Psoas muscle (tissue), 7 donors: ENCODE measurements at regions not wholly inside any gene's neighbourhood (a gene's known extent, or its start where the extent isn't known, plus 50 kb on each side); places are given as distances from the start of the nearest gene placed in this dataset.

ENCODE experiments used
- ATAC-seq, 4 donors: fragments of 200-7000 bp; cut with Tn5 transposase; one replicate each; pipeline ENCODE4 v1.9.1; 2020; ENCODE audit warnings: moderate library complexity in 3 of 4, mild to moderate bottlenecking in 2 of 4
- DNase-seq, 2 donors: peaks; one replicate each; pipeline ENCODE4 v3.0.0-alpha.2; 2020
- H3K27ac ChIP-seq: fragments of 200-600 bp; one replicate; pipeline ENCODE4 v1.8.0; 2022
- H3K27me3 ChIP-seq, 3 donors: fragments of 200-600 bp in 1 of 3; one replicate each; pipeline versions ENCODE4 v1.6.1 to v1.8.0; 2013 to 2022; ENCODE audit warnings: low read length in 2 of 3, mild to moderate bottlenecking in 2 of 3, moderate library complexity in 1 of 3; ENCODE audit not compliant: insufficient read depth in 3 of 3
- H3K36me3 ChIP-seq, 2 donors: fragments of 200-600 bp in 1 of 2; one replicate each; pipeline versions ENCODE4 v1.6.1 to v1.8.0; 2013 to 2022; ENCODE audit warnings: low read depth in 1 of 2, mild to moderate bottlenecking in 1 of 2, moderate library complexity in 1 of 2; ENCODE audit not compliant: insufficient read depth in 1 of 2
- H3K4me1 ChIP-seq: fragments of 200-600 bp; one replicate; pipeline ENCODE4 v1.8.0; 2022
- H3K4me3 ChIP-seq: fragments of 200-600 bp; one replicate; pipeline ENCODE4 v1.8.0; 2022; ENCODE audit warnings: mild to moderate bottlenecking
- H3K9me3 ChIP-seq: fragments of 200-600 bp; one replicate; pipeline ENCODE4 v1.8.0; 2022
- CTCF ChIP-seq: fragments of 200-600 bp; IDR thresholded peaks from one replicate; pipeline ENCODE4 v1.8.0; 2022; ENCODE audit warnings: antibody characterized with exemption
- WGBS, 3 donors: extraction: QIAGEN DNeasy Blood & Tissue Kit; methylation state at CpG; one replicate each; pipeline versions ENCODE4 v1.1.6 to v1.1.7; 2013; 5-methylcytosine and 5-hydroxymethylcytosine counted together
- intact Hi-C, 2 donors: fragments of 100-400 bp; cut with DNase I; formaldehyde crosslinking; loops; one replicate each; pipeline versions ENCODE4 v1.11.0 to v1.14.2; 2022
- donor health status: healthy with polysubstance abuse.
- donor health status: DM: no; HTN: no; CAD: no; lungs with moderate emphysema.
- donor health status: Bipolar disorder and iron deficiency.
- donor health status: healthy.
- donor health status: DM: yes; HTN: yes; CAD: no.
- donor health status: DM: no; HTN: no; CAD: no.
- donor health status: DM: yes; HTN: yes; CAD: no.

DNA sequence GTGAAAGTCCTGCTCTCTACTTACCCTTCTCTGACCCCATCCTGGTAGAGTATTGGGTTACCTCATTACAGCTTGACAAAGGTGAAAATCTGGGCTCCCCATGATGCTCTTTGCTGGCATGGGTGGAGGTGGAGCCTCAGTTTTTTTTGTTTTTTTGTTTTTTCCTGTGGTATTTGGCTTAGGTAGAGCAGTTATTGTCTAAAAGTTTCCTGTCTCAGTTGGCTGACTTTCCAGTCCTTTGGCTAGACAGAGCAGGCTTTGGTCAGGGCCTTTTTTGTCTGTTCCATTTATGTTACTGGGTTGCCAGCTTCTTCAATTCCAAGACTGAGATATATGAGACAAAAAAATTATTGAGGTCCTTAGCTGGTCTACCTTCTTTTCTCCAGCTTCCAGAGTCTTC is 163.4 kb downstream of the GALC start:
- H3K27ac ChIP-seq: no peak overlapping the region
- H3K4me3 ChIP-seq: no peak overlapping the region
- no peak for TF ChIP-seq CTCF
- no peaks in the 10 kb centered on the region for H3K4me1 ChIP-seq
- no peaks in the 10 kb centered on the region for H3K27me3 ChIP-seq
- H3K36me3 ChIP-seq: no peaks in the 10 kb centered on the region
- DNase-seq: no peak
- H3K9me3 ChIP-seq: no peaks in the 10 kb centered on the region
- intact Hi-C loops: no loop called here
- ATAC-seq: no peak

- H3K4me1 ChIP-seq: no peaks in the 10 kb centered on the region
- no peak overlapping the region for H3K27ac ChIP-seq
- DNase-seq (no peak), ATAC-seq (no peak)
- no peaks in the 10 kb centered on the region for H3K9me3 ChIP-seq
- H3K36me3 ChIP-seq: no peaks in the 10 kb centered on the region
- intact Hi-C loops: no loop called here
- H3K4me3 ChIP-seq: no peak overlapping the region
- no peaks in the 10 kb centered on the region for H3K27me3 ChIP-seq
- no peak for TF ChIP-seq CTCF
These were observed 168.7 kb downstream of the GALC start for GRCh38 chr14:87824266-87824665.

- no peak for TF ChIP-seq CTCF
- H3K4me3 ChIP-seq: no peak overlapping the region
- 32 to 43% (median 33%) methylated on average over 3 of the region's 3 CpGs for WGBS, 3 donors
- H3K27me3 ChIP-seq: no peaks in the 10 kb centered on the region
- no peak overlapping the region for H3K27ac ChIP-seq
- no peak for ATAC-seq
- intact Hi-C loops: no loop called here
- H3K4me1 ChIP-seq: no peaks in the 10 kb centered on the region
- H3K36me3 ChIP-seq: no peaks in the 10 kb centered on the region
- H3K9me3 ChIP-seq: no peaks in the 10 kb centered on the region
- DNase-seq: no peak
These were observed 176.6 kb downstream of the GALC start for GRCh38 chr14:87816416-87816815.

GRCh38 chr14:87815121-87815520 is 177.9 kb downstream of the GALC start:
- no peak for TF ChIP-seq CTCF
- intact Hi-C loops: no loop called here
- no peaks in the 10 kb centered on the region for H3K4me1 ChIP-seq
- H3K9me3 ChIP-seq: no peaks in the 10 kb centered on the region
- DNase-seq (no peak), ATAC-seq (no peak)
- no peak overlapping the region for H3K4me3 ChIP-seq
- 70 to 75% (median 71%) methylated on average over 9 of the region's 9 CpGs for WGBS, 3 donors
- H3K27me3 ChIP-seq: no peaks in the 10 kb centered on the region
- no peaks in the 10 kb centered on the region for H3K36me3 ChIP-seq
- no peak overlapping the region for H3K27ac ChIP-seq

DNA sequence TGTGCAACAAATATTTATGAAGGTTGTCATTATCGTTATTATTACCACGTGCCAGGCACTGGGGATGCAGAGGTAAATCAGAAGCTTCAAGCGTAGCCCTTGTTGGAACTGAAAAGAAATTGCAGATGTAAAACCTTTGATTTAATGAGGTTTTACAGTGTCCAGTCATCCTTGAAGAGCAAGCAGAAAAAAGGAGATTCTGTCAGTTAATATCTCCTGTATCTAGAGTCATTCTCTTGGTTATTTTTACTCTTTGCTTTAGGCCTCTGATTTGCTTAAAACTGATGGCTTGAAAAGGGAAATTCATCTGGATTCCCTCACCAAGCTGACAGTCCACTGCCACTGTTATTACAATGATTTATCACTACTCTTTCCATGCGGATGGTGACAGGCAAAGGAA is 179.3 kb downstream of the GALC start:
- TF ChIP-seq CTCF: no peak

More for the DNA sequence above, 179.3 kb downstream of the GALC start:
- H3K27me3 ChIP-seq: no peaks in the 10 kb centered on the region
- 62 to 83% (median 71%) methylated on average over 4 of the region's 4 CpGs for WGBS, 3 donors
- H3K36me3 ChIP-seq: no peaks in the 10 kb centered on the region
- intact Hi-C loops: no loop called here
- no peak overlapping the region for H3K27ac ChIP-seq
- no peaks in the 10 kb centered on the region for H3K4me1 ChIP-seq
- ATAC-seq: no peak
- DNase-seq: no peak
- no peak overlapping the region for H3K4me3 ChIP-seq
- no peaks in the 10 kb centered on the region for H3K9me3 ChIP-seq
